ENCODE measurements at regions not wholly inside any gene's neighbourhood (a gene's known extent, or its start where the extent isn't known, plus 50 kb on each side); places are given as distances from the start of the nearest gene placed in this dataset.

GRCh38 chr2:139259422-139260051 lies 479.3 kb upstream of the NXPH2 start:
- DNase-seq (ENCODE audit: low read depth, low spot score) = no peak
- Histone ChIP-seq H3K27ac (no peak overlapping the region), H3K36me3 (ENCODE audit: insufficient read depth, low read length) (no peaks in the 10 kb centered on the region), H3K9me3 (ENCODE audit: low read depth, low read length) (no peaks in the 10 kb centered on the region), H3K4me3 (no peak overlapping the region), H3K9ac (ENCODE audit: insufficient read length) (no peak overlapping the region)
- no peak for TF ChIP-seq EZH2 (IDR thresholded peaks at IDR 0.05)
- no peak for TF ChIP-seq POLR2AphosphoS5 (IDR thresholded peaks at IDR 0.05; ENCODE audit: borderline replicate concordance, low read depth, low read length)
- TF ChIP-seq FOXP2 (optimal IDR thresholded peaks at IDR 0.05; ENCODE audit: control extremely low read depth, extremely low read length, insufficient read depth) = no peak

GRCh38 chr2:139241286-139241685 lies 461.1 kb upstream of the NXPH2 start:
- Histone ChIP-seq H3K9ac (ENCODE audit: insufficient read length) (no peak overlapping the region), H3K27ac (no peak overlapping the region), H3K9me3 (ENCODE audit: low read depth, low read length) (no peaks in the 10 kb centered on the region), H3K4me3 (no peak overlapping the region), H3K36me3 (ENCODE audit: insufficient read depth, low read length) (no peaks in the 10 kb centered on the region)
- TF ChIP-seq FOXP2 (optimal IDR thresholded peaks at IDR 0.05; ENCODE audit: control extremely low read depth, extremely low read length, insufficient read depth) (no peak), EZH2 (IDR thresholded peaks at IDR 0.05) (no peak), POLR2AphosphoS5 (IDR thresholded peaks at IDR 0.05; ENCODE audit: borderline replicate concordance, low read depth, low read length) (no peak)
- no peak for DNase-seq (ENCODE audit: low read depth, low spot score)

GRCh38 chr2:139237023-139237422 lies 456.8 kb upstream of the NXPH2 start:
- TF ChIP-seq EZH2 (IDR thresholded peaks at IDR 0.05) (no peak), POLR2AphosphoS5 (IDR thresholded peaks at IDR 0.05; ENCODE audit: borderline replicate concordance, low read depth, low read length) (no peak), FOXP2 (optimal IDR thresholded peaks at IDR 0.05; ENCODE audit: control extremely low read depth, extremely low read length, insufficient read depth) (no peak)

GRCh38 chr2:139230881-139231280 lies 450.7 kb upstream of the NXPH2 start:
- TF ChIP-seq POLR2AphosphoS5 (IDR thresholded peaks at IDR 0.05; ENCODE audit: borderline replicate concordance, low read depth, low read length) (no peak), EZH2 (IDR thresholded peaks at IDR 0.05) (no peak), FOXP2 (optimal IDR thresholded peaks at IDR 0.05; ENCODE audit: control extremely low read depth, extremely low read length, insufficient read depth) (no peak)
- Histone ChIP-seq H3K9ac (ENCODE audit: insufficient read length) (no peak overlapping the region), H3K27ac (no peak overlapping the region), H3K9me3 (ENCODE audit: low read depth, low read length) (no peaks in the 10 kb centered on the region), H3K36me3 (ENCODE audit: insufficient read depth, low read length) (no peaks in the 10 kb centered on the region), H3K4me3 (no peak overlapping the region)
- no peak for DNase-seq (ENCODE audit: low read depth, low spot score)

More at GRCh38 chr2:139237023-139237422, 456.8 kb upstream of the NXPH2 start:
- no peaks in the 10 kb centered on the region for H3K9me3 ChIP-seq (ENCODE audit: low read depth, low read length)
- no peaks in the 10 kb centered on the region for H3K36me3 ChIP-seq (ENCODE audit: insufficient read depth, low read length)
- no peak overlapping the region for H3K4me3 ChIP-seq
- no peak for DNase-seq (ENCODE audit: low read depth, low spot score)
- H3K9ac ChIP-seq (ENCODE audit: insufficient read length) = no peak overlapping the region
- H3K27ac ChIP-seq = no peak overlapping the region

GRCh38 chr2:139228276-139228675 lies 448.1 kb upstream of the NXPH2 start:
- DNase-seq (ENCODE audit: low read depth, low spot score) = no peak
- Histone ChIP-seq H3K4me3 (no peak overlapping the region), H3K27ac (no peak overlapping the region), H3K9me3 (ENCODE audit: low read depth, low read length) (no peaks in the 10 kb centered on the region), H3K9ac (ENCODE audit: insufficient read length) (no peak overlapping the region), H3K36me3 (ENCODE audit: insufficient read depth, low read length) (no peaks in the 10 kb centered on the region)
- TF ChIP-seq EZH2 (IDR thresholded peaks at IDR 0.05) (no peak), FOXP2 (optimal IDR thresholded peaks at IDR 0.05; ENCODE audit: control extremely low read depth, extremely low read length, insufficient read depth) (no peak), POLR2AphosphoS5 (IDR thresholded peaks at IDR 0.05; ENCODE audit: borderline replicate concordance, low read depth, low read length) (no peak)

GRCh38 chr2:139225961-139226360 lies 445.8 kb upstream of the NXPH2 start:
- Histone ChIP-seq H3K9ac (ENCODE audit: insufficient read length) (no peak overlapping the region), H3K9me3 (ENCODE audit: low read depth, low read length) (no peaks in the 10 kb centered on the region), H3K36me3 (ENCODE audit: insufficient read depth, low read length) (no peaks in the 10 kb centered on the region), H3K4me3 (no peak overlapping the region), H3K27ac (peak overlapping the region; percentile 56)
- TF ChIP-seq POLR2AphosphoS5 (IDR thresholded peaks at IDR 0.05; ENCODE audit: borderline replicate concordance, low read depth, low read length) = no peak
- TF ChIP-seq EZH2 (IDR thresholded peaks at IDR 0.05) = no peak
- no peak for TF ChIP-seq FOXP2 (optimal IDR thresholded peaks at IDR 0.05; ENCODE audit: control extremely low read depth, extremely low read length, insufficient read depth)
- DNase-seq (ENCODE audit: low read depth, low spot score) = peak; percentile 81

- Histone ChIP-seq H3K36me3 (ENCODE audit: insufficient read depth, low read length) (no peaks in the 10 kb centered on the region), H3K9ac (ENCODE audit: insufficient read length) (no peak overlapping the region), H3K27ac (no peak overlapping the region), H3K9me3 (ENCODE audit: low read depth, low read length) (no peaks in the 10 kb centered on the region), H3K4me3 (peak overlapping the region; percentile 52)
- no peak for DNase-seq (ENCODE audit: low read depth, low spot score)
- no peak for TF ChIP-seq POLR2AphosphoS5 (IDR thresholded peaks at IDR 0.05; ENCODE audit: borderline replicate concordance, low read depth, low read length)
- no peak for TF ChIP-seq FOXP2 (optimal IDR thresholded peaks at IDR 0.05; ENCODE audit: control extremely low read depth, extremely low read length, insufficient read depth)
- TF ChIP-seq EZH2 (IDR thresholded peaks at IDR 0.05) = no peak
Measured at GRCh38 chr2:139218181-139218580, 438.0 kb upstream of the NXPH2 start.

- peak overlapping the region; percentile 52 for H3K4me3 ChIP-seq
- DNase-seq (ENCODE audit: low read depth, low spot score) = peak; percentile 63
- no peak overlapping the region for H3K27ac ChIP-seq
- no peak overlapping the region for H3K9ac ChIP-seq (ENCODE audit: insufficient read length)
- H3K9me3 ChIP-seq (ENCODE audit: low read depth, low read length) = no peaks in the 10 kb centered on the region
- no peaks in the 10 kb centered on the region for H3K36me3 ChIP-seq (ENCODE audit: insufficient read depth, low read length)
- TF ChIP-seq POLR2AphosphoS5 (IDR thresholded peaks at IDR 0.05; ENCODE audit: borderline replicate concordance, low read depth, low read length) (no peak), FOXP2 (optimal IDR thresholded peaks at IDR 0.05; ENCODE audit: control extremely low read depth, extremely low read length, insufficient read depth) (no peak), EZH2 (IDR thresholded peaks at IDR 0.05) (no peak)
Measured at GRCh38 chr2:139217641-139218040, 437.5 kb upstream of the NXPH2 start.

- H3K4me3 ChIP-seq = no peak overlapping the region
- no peak for TF ChIP-seq FOXP2 (optimal IDR thresholded peaks at IDR 0.05; ENCODE audit: control extremely low read depth, extremely low read length, insufficient read depth)
- no peak for TF ChIP-seq EZH2 (IDR thresholded peaks at IDR 0.05)
- TF ChIP-seq POLR2AphosphoS5 (IDR thresholded peaks at IDR 0.05; ENCODE audit: borderline replicate concordance, low read depth, low read length) = no peak
- DNase-seq (ENCODE audit: low read depth, low spot score) = no peak
- H3K9me3 ChIP-seq (ENCODE audit: low read depth, low read length) = no peaks in the 10 kb centered on the region
- no peaks in the 10 kb centered on the region for H3K36me3 ChIP-seq (ENCODE audit: insufficient read depth, low read length)
- H3K27ac ChIP-seq = no peak overlapping the region
- no peak overlapping the region for H3K9ac ChIP-seq (ENCODE audit: insufficient read length)
Measured at GRCh38 chr2:139216435-139216834, 436.2 kb upstream of the NXPH2 start.
